OCI-LY7 (cell line): ENCODE measurements at regions not wholly inside any gene's neighbourhood (a gene's known extent, or its start where the extent isn't known, plus 50 kb on each side); places are given as distances from the start of the nearest gene placed in this dataset.

Experiments used
- EZH2phosphoT487 ChIP-seq: fragments of 200-600 bp; sonication (generic); IDR thresholded peaks from 2 replicates; pipeline ENCODE4 v1.6.1; 2018; ENCODE audit warnings: low read depth, borderline replicate concordance, mild to moderate bottlenecking, mixed run types, antibody characterized with exemption, low read length, moderate library complexity, mixed read lengths
- TF ChIP-seq, protein P1 (sequence below): fragments of 200-600 bp; sonication (generic); conservative IDR thresholded peaks from 2 replicates; pipeline ENCODE4 v1.5.1; 2014; ENCODE audit warnings: mild to moderate bottlenecking, antibody characterized with exemption, low read length, moderate library complexity, mixed read lengths

DNA sequence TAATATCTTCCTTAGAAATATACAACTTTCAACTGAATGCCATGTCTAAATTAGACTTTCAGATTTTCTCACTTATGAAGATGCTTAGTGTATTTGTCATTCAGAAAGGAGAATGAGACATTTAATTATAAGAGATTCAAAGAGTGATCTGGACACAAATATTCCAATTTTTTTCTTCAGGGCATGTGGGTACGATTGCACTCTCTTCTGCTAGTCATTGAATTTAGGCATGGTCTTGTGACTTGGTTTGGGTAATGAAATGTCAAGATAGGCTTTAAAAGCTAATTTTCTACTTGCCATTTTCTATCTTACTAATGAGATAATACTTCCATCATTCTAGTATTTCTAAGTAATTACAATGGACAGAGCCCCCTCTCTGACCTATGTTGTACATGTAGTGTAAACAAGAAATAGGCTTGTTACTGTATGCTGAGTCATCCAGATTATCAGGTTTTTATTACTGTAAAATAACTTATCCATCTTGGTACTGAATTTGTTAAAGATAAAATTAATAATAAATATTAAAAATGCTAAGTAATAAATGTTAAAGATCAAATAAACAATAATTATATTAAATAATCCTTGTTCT, 770.8 kb upstream of the BCHE start:
- TF ChIP-seq, protein P1, sequence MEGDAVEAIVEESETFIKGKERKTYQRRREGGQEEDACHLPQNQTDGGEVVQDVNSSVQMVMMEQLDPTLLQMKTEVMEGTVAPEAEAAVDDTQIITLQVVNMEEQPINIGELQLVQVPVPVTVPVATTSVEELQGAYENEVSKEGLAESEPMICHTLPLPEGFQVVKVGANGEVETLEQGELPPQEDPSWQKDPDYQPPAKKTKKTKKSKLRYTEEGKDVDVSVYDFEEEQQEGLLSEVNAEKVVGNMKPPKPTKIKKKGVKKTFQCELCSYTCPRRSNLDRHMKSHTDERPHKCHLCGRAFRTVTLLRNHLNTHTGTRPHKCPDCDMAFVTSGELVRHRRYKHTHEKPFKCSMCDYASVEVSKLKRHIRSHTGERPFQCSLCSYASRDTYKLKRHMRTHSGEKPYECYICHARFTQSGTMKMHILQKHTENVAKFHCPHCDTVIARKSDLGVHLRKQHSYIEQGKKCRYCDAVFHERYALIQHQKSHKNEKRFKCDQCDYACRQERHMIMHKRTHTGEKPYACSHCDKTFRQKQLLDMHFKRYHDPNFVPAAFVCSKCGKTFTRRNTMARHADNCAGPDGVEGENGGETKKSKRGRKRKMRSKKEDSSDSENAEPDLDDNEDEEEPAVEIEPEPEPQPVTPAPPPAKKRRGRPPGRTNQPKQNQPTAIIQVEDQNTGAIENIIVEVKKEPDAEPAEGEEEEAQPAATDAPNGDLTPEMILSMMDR, result no peak
- no peak for TF ChIP-seq EZH2phosphoT487
